ENCODE measurements at regions not wholly inside any gene's neighbourhood (a gene's known extent, or its start where the extent isn't known, plus 50 kb on each side); places are given as distances from the start of the nearest gene placed in this dataset.

GRCh38 chr15:95981209-95981608 is 349.3 kb upstream of the NR2F2 start:
- no peak for TF ChIP-seq CTCF (conservative IDR thresholded peaks at IDR 0.05; ENCODE audit: low read length)
- H3K4me3 ChIP-seq (ENCODE audit: low read length) = no peak overlapping the region
- no peak for DNase-seq (ENCODE audit: low read depth)

DNA sequence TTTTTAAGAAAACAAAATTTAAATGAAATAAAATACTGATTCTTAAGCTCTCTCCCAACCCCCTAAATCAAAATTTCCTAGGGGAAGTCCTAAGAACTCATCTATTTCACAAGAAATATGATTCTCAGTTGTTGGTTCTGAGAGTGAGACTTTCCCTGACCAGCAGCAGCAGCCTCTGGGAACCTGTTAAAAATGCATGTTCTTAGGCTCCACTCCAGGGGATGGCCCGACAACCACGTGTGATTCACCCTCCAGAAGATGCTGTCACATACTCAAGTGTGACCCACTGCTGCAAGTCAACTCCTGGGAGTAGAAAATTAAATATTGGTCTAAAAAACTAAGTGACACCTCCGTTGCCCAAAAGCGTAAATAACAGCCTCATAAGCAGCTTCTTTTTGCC is 343.2 kb upstream of the NR2F2 start:
- no peak overlapping the region for H3K4me3 ChIP-seq (ENCODE audit: low read length)
- no peak for DNase-seq (ENCODE audit: low read depth)
- no peak for TF ChIP-seq CTCF (conservative IDR thresholded peaks at IDR 0.05; ENCODE audit: low read length)

DNA sequence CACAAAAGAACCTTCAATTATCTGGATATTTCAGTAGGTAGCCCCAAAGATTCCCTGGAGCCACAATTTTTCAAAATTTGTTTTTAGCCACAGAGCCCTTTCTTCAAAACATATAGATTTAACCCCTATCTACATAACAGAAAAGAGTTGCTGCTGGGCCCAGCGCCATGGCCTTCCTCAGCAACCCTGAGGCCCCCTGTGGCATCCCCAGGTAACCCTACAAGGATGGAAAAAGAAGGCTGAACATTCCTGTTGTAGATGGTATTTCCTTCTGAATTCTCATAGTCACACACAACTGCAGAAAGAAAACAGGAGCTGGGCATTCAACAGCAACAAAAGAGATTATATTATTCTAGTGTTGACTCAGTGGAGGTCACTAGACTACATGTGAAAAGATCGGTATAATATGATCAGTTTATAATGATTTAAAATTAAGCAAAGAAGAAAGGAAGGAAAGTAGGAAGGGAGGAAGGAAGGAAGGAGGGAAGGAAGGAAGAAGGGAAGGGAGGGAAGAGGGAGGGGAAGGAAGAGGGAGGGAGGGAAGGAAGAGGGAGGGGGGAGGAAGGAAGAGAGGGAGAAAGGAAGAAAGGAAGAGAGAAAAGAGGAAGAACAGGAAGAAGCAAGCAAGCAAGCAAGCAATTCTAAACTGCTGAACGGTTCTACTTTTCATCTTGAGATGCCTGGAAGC is 342.5 kb upstream of the NR2F2 start:
- DNase-seq (ENCODE audit: low read depth) = no peak
- no peak overlapping the region for H3K4me3 ChIP-seq (ENCODE audit: low read length)
- no peak for TF ChIP-seq CTCF (conservative IDR thresholded peaks at IDR 0.05; ENCODE audit: low read length)

- no peak for DNase-seq (ENCODE audit: low read depth)
- no peak overlapping the region for H3K4me3 ChIP-seq (ENCODE audit: low read length)
- no peak for TF ChIP-seq CTCF (conservative IDR thresholded peaks at IDR 0.05; ENCODE audit: low read length)
Measured at GRCh38 chr15:95988574-95988887, 342.0 kb upstream of the NR2F2 start.

DNA sequence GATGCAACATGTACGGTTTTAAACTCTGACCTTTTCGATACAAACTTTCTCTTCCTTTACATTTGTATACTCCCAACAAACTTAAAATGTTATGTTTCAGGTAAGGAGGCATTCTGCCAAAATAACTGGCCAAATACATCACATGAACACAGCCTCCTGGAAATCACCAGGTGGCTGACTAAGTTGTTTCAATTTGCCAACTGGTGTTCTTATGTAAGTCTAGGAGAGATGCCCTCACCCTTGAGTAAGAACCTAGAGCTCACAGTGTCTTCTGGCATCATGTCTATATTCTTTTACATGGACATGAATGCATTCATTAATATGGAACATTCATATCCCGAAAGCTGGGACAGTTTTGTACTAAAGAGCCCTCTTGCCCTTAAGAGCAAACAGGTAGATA is 341.1 kb upstream of the NR2F2 start:
- no peak for TF ChIP-seq CTCF (conservative IDR thresholded peaks at IDR 0.05; ENCODE audit: low read length)
- no peak overlapping the region for H3K4me3 ChIP-seq (ENCODE audit: low read length)
- no peak for DNase-seq (ENCODE audit: low read depth)

GRCh38 chr15:95990833-95991232 is 339.7 kb upstream of the NR2F2 start:
- DNase-seq (ENCODE audit: low read depth) = peak; percentile 11
- no peak for TF ChIP-seq CTCF (conservative IDR thresholded peaks at IDR 0.05; ENCODE audit: low read length)
- H3K4me3 ChIP-seq (ENCODE audit: low read length) = no peak overlapping the region

GRCh38 chr15:95994418-95994817 is 336.1 kb upstream of the NR2F2 start:
- DNase-seq (ENCODE audit: low read depth) = peak; percentile 16

More at GRCh38 chr15:95994418-95994817, 336.1 kb upstream of the NR2F2 start:
- no peak overlapping the region for H3K4me3 ChIP-seq (ENCODE audit: low read length)
- TF ChIP-seq CTCF (conservative IDR thresholded peaks at IDR 0.05; ENCODE audit: low read length) = no peak

Data from AG10803 (cell line).